PC-9 (cell line): ENCODE measurements at regions not wholly inside any gene's neighbourhood (a gene's known extent, or its start where the extent isn't known, plus 50 kb on each side); places are given as distances from the start of the nearest gene placed in this dataset.

ENCODE experiments used
- BruUV-seq: library from RNA; stranded (reverse); fragments of 400-500 nt; replicated peaks from 2 replicates; lab custom pipeline; 2021; lab: Mats Ljungman, UMichigan
- CTCF ChIA-PET: fragments of 300-600 bp; sonication (Branson Sonifier 250); formaldehyde crosslinking; loops from one replicate; lab custom pipeline; 2022; ENCODE audit warnings: antibody characterized with exemption; lab: Charles Lee
- POLR2A ChIA-PET: fragments of 300-600 bp; sonication (Branson Sonifier 250); formaldehyde crosslinking; loops from one replicate; lab custom pipeline; 2022; ENCODE audit warnings: antibody characterized with exemption; ENCODE audit not compliant: unreplicated experiment; lab: Charles Lee
- DNase-seq, 2 experiments: peaks; one replicate each; pipeline versions ENCODE4 v3.0.0 to v3.0.0-alpha.2; 2015 to 2022; ENCODE audit warnings: mixed read lengths in 1 of 2
- H2AFZ ChIP-seq: fragments of 200-600 bp; sonication (generic); 2 replicates; pipeline ENCODE4 v1.8.1; 2017; ENCODE audit warnings: antibody characterized with exemption
- H3F3A ChIP-seq: fragments of 200-600 bp; sonication (generic); 2 replicates; pipeline ENCODE4 v1.8.1; 2017; ENCODE audit warnings: antibody characterized with exemption, mild to moderate bottlenecking, low read depth; ENCODE audit not compliant: insufficient read depth
- H3K27ac ChIP-seq: fragments of 200-600 bp; sonication (generic); 2 replicates; pipeline ENCODE4 v1.6.1; 2016; ENCODE audit warnings: mixed run types
- H3K27me3 ChIP-seq: fragments of 200-600 bp; sonication (generic); 2 replicates; pipeline ENCODE4 v1.6.1; 2016; ENCODE audit warnings: low read depth, mixed run types; ENCODE audit not compliant: insufficient read depth
- H3K36me3 ChIP-seq: fragments of 200-600 bp; sonication (generic); 2 replicates; pipeline ENCODE4 v1.6.1; 2016; ENCODE audit warnings: low read depth, mixed run types
- H3K4me1 ChIP-seq: fragments of 200-600 bp; sonication (generic); replicated peaks from 2 replicates; pipeline ENCODE4 v1.6.1; 2016; ENCODE audit warnings: mixed run types; ENCODE audit not compliant: insufficient read depth
- H3K4me2 ChIP-seq: fragments of 200-600 bp; sonication (generic); 2 replicates; pipeline ENCODE4 v1.6.1; 2017; ENCODE audit warnings: mixed run types
- H3K4me3 ChIP-seq: fragments of 200-600 bp; sonication (generic); 2 replicates; pipeline ENCODE4 v1.6.1; 2016; ENCODE audit warnings: mixed run types
- H3K79me2 ChIP-seq: fragments of 200-600 bp; sonication (generic); 2 replicates; pipeline ENCODE4 v1.6.1; 2017; ENCODE audit warnings: low read depth, mixed run types
- H3K9me2 ChIP-seq: fragments of 200-600 bp; sonication (generic); 2 replicates; pipeline ENCODE4 v1.8.1; 2017; ENCODE audit warnings: mild to moderate bottlenecking; ENCODE audit not compliant: insufficient read depth
- H3K9me3 ChIP-seq: fragments of 200-600 bp; sonication (generic); 2 replicates; pipeline ENCODE4 v1.8.1; 2016; ENCODE audit warnings: low read depth; ENCODE audit not compliant: insufficient read depth
- H4K20me1 ChIP-seq: fragments of 200-600 bp; sonication (generic); 2 replicates; pipeline ENCODE4 v1.8.1; 2017; ENCODE audit not compliant: insufficient read depth
- CTCF ChIP-seq: fragments of 200-600 bp; sonication (generic); conservative IDR thresholded peaks from 2 replicates; pipeline ENCODE4 v1.6.1; 2017; ENCODE audit warnings: mixed run types, antibody characterized with exemption, mild to moderate bottlenecking, moderate library complexity
- EZH2 ChIP-seq: fragments of 200-600 bp; sonication (generic); IDR thresholded peaks from 2 replicates; pipeline ENCODE4 v1.8.0; 2017; ENCODE audit warnings: antibody characterized with exemption, low read depth
- intact Hi-C: fragments of 100-400 bp; cut with micrococcal nuclease; formaldehyde crosslinking; loops from one replicate; pipeline ENCODE4 v1.10.0; 2022; ENCODE audit not compliant: unreplicated experiment

- no peak overlapping the region for H3K4me2 ChIP-seq
- H3K27me3 ChIP-seq, result no peaks in the 10 kb centered on the region
- no peak overlapping the region for H3K4me3 ChIP-seq
- no peaks in the 10 kb centered on the region for H3F3A ChIP-seq
- H3K27ac ChIP-seq, result no peak overlapping the region
- no peaks in the 10 kb centered on the region for H3K9me3 ChIP-seq
- BruUV-seq, result no TSS peak
- H3K36me3 ChIP-seq, result no peaks in the 10 kb centered on the region
- no peaks in the 10 kb centered on the region for H3K4me1 ChIP-seq
- H3K9me2 ChIP-seq, result no peaks in the 10 kb centered on the region
- no peak overlapping the region for H2AFZ ChIP-seq
- DNase-seq, result no peak
- TF ChIP-seq CTCF, result no peak
- TF ChIP-seq EZH2, result no peak
- no peaks in the 10 kb centered on the region for H3K79me2 ChIP-seq
- no peaks in the 10 kb centered on the region for H4K20me1 ChIP-seq
- POLR2A ChIA-PET, result no interaction called here
- intact Hi-C loops, result no loop called here
- CTCF ChIA-PET, result no interaction called here
Observed at GRCh38 chr3:147161833-147162232, 244.5 kb downstream of the ZIC4 start.

DNA sequence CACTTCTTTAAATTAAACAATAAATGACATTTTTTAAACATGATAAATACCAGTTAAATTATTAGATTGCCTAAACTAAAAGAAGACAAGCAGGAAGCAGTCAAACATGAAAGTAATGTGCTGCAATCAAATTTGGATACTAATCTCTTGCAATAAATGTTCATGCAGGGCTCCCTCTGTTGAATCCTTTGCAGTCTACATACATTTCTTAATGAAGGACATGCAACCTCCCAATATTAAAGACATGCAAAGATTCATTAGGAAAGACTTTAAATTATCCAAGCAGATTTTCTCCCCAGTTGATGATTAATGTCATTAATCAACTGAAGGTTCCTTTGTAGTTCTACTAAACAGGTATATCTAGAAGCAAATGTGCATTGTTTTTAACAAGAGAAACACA lies 245.4 kb downstream of the ZIC4 start:
- Histone ChIP-seq H3K9me2 (no peaks in the 10 kb centered on the region), H3K4me3 (no peak overlapping the region), H3K27ac (no peak overlapping the region), H4K20me1 (no peaks in the 10 kb centered on the region), H3K79me2 (no peaks in the 10 kb centered on the region), H2AFZ (no peak overlapping the region), H3K9me3 (no peaks in the 10 kb centered on the region), H3K27me3 (no peaks in the 10 kb centered on the region), H3K4me2 (no peak overlapping the region), H3F3A (no peaks in the 10 kb centered on the region), H3K36me3 (no peaks in the 10 kb centered on the region), H3K4me1 (no peaks in the 10 kb centered on the region)
- BruUV-seq, result no TSS peak
- TF ChIP-seq CTCF, result no peak
- TF ChIP-seq EZH2, result no peak
- ChIA-PET POLR2A (no interaction called here), CTCF (no interaction called here)
- no peak for DNase-seq
- intact Hi-C loops, result no loop called here

- no peaks in the 10 kb centered on the region for H3K79me2 ChIP-seq
- H3K36me3 ChIP-seq, result no peaks in the 10 kb centered on the region
- no TSS peak for BruUV-seq
- no peak overlapping the region for H3K4me2 ChIP-seq
- no peak for TF ChIP-seq CTCF
- no peak overlapping the region for H3K4me3 ChIP-seq
- intact Hi-C loops, result no loop called here
- no peaks in the 10 kb centered on the region for H3K9me3 ChIP-seq
- H3K27me3 ChIP-seq, result no peaks in the 10 kb centered on the region
- DNase-seq, result no peak
- no peaks in the 10 kb centered on the region for H3K9me2 ChIP-seq
- POLR2A ChIA-PET, result no interaction called here
- H4K20me1 ChIP-seq, result no peaks in the 10 kb centered on the region
- no peaks in the 10 kb centered on the region for H3K4me1 ChIP-seq
- H3F3A ChIP-seq, result no peaks in the 10 kb centered on the region
- no peak overlapping the region for H3K27ac ChIP-seq
- CTCF ChIA-PET, result no interaction called here
- H2AFZ ChIP-seq, result no peak overlapping the region
Observed at GRCh38 chr3:147159141-147159540, 247.2 kb downstream of the ZIC4 start.
